Neutrophil (primary cell): ENCODE measurements at regions not wholly inside any gene's neighbourhood (a gene's known extent, or its start where the extent isn't known, plus 50 kb on each side); places are given as distances from the start of the nearest gene placed in this dataset.
"Not testable (repeated sequence)": the region's sequence is repeated elsewhere in the genome, so short reads cannot be mapped to it uniquely, and the experiment has no call there.

Source experiments
- H3K27ac ChIP-seq: fragments of 200-600 bp; sonication (generic); 2 replicates; pipeline ENCODE4 v1.5.1; 2016; ENCODE audit warnings: mild to moderate bottlenecking, moderate library complexity
- H3K27me3 ChIP-seq: fragments of 200-600 bp; sonication (generic); 2 replicates; pipeline ENCODE4 v1.6.0; 2016; ENCODE audit warnings: mild to moderate bottlenecking
- H3K36me3 ChIP-seq: fragments of 200-600 bp; sonication (generic); 2 replicates; pipeline ENCODE4 v1.5.1; 2017
- H3K4me1 ChIP-seq, 2 experiments: fragments of 200-600 bp in 1 of 2; sonication (generic) in 1 of 2; 1 replicate in 1 of 2; 2 replicates in 1 of 2; pipeline versions ENCODE4 v1.5.1 to v1.6.1; 2013 to 2016; ENCODE audit warnings: low read depth in 1 of 2, low read length in 1 of 2, mild to moderate bottlenecking in 1 of 2, moderate library complexity in 1 of 2; ENCODE audit not compliant: control insufficient read depth in 1 of 2, insufficient read depth in 1 of 2
- H3K4me3 ChIP-seq, 2 experiments: fragments of 200-600 bp in 1 of 2; sonication (generic) in 1 of 2; 1 replicate in 1 of 2; 2 replicates in 1 of 2; pipeline ENCODE4 v1.5.1; 2013 to 2016; ENCODE audit warnings: low read depth in 1 of 2, low read length in 1 of 2, mild to moderate bottlenecking in 1 of 2, moderate library complexity in 1 of 2
- H3K9me3 ChIP-seq: fragments of 200-600 bp; sonication (generic); 2 replicates; pipeline ENCODE4 v1.5.1; 2016
- TF ChIP-seq, protein P1 (sequence below): fragments of 200-600 bp; sonication (generic); IDR thresholded peaks from 2 replicates; pipeline ENCODE4 v1.5.1; 2016; ENCODE audit warnings: antibody characterized with exemption

GRCh38 chr18:57881818-57882413, 78.8 kb upstream of the ATP8B1 start:
- TF ChIP-seq, protein P1, sequence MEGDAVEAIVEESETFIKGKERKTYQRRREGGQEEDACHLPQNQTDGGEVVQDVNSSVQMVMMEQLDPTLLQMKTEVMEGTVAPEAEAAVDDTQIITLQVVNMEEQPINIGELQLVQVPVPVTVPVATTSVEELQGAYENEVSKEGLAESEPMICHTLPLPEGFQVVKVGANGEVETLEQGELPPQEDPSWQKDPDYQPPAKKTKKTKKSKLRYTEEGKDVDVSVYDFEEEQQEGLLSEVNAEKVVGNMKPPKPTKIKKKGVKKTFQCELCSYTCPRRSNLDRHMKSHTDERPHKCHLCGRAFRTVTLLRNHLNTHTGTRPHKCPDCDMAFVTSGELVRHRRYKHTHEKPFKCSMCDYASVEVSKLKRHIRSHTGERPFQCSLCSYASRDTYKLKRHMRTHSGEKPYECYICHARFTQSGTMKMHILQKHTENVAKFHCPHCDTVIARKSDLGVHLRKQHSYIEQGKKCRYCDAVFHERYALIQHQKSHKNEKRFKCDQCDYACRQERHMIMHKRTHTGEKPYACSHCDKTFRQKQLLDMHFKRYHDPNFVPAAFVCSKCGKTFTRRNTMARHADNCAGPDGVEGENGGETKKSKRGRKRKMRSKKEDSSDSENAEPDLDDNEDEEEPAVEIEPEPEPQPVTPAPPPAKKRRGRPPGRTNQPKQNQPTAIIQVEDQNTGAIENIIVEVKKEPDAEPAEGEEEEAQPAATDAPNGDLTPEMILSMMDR, result peak; percentile 18
- Histone ChIP-seq H3K27me3 (no peaks in the 10 kb centered on the region), H3K4me1 (no peaks in the 10 kb centered on the region), H3K4me3 (no peak overlapping the region), H3K9me3 (no peaks in the 10 kb centered on the region), H3K27ac (no peak overlapping the region), H3K36me3 (no peaks in the 10 kb centered on the region)

DNA sequence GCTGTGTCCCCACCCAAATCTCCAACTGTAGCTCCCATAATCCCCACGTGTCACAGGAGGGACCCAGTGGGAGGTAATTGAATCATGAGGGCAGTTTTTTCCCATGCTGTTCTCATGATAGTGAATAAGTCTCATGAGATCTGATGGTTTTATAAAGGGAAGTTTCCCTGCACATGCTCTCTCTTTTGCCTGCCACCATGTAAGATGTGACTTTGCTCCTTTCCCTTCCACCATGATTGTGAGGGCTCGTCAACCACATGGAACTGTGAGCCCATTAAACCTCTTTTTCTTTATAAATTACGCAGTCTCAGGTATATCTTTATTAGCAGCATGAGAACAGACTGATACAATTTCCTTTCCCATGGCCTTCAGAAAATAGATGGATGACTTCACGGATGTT, 76.8 kb upstream of the ATP8B1 start:
- not testable (repeated sequence) for H3K4me3 ChIP-seq, H3K27ac ChIP-seq, H3K4me1 ChIP-seq, H3K27me3 ChIP-seq, H3K36me3 ChIP-seq, H3K9me3 ChIP-seq

DNA sequence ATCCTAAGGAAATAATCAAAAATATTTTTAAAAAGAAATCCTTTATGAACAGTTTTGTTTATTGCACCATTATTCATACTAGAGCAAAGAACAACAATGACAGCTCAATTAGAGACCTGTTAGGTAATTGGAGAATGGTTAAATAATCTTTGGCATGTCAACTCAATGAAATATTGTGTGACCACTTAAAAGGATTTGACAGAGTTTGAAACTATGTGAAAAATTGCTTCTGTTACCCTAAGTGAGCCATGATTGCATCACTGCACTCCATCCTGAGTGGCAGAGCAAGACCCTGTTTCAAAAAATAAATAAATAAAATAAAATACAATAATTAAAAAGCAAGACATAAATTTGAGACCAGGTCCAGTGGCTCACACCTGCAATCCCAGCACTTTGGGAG, 66.1 kb upstream of the ATP8B1 start:
- no peaks in the 10 kb centered on the region for H3K36me3 ChIP-seq
- no peak overlapping the region for H3K27ac ChIP-seq
- TF ChIP-seq, protein P1, result no peak
- no peaks in the 10 kb centered on the region for H3K27me3 ChIP-seq
- no peak overlapping the region for H3K4me3 ChIP-seq
- H3K9me3 ChIP-seq, result no peaks in the 10 kb centered on the region
- no peaks in the 10 kb centered on the region for H3K4me1 ChIP-seq

- TF ChIP-seq, protein P1, result no peak
- H3K27me3 ChIP-seq, result no peaks in the 10 kb centered on the region
- no peak overlapping the region for H3K27ac ChIP-seq
- no peaks in the 10 kb centered on the region for H3K36me3 ChIP-seq
- H3K4me3 ChIP-seq, result no peak overlapping the region
- H3K9me3 ChIP-seq, result no peaks in the 10 kb centered on the region
- H3K4me1 ChIP-seq, result no peaks in the 10 kb centered on the region
Measured at GRCh38 chr18:57866355-57866754, 63.2 kb upstream of the ATP8B1 start.

- TF ChIP-seq, protein P1, result no peak
- H3K27ac ChIP-seq, result no peak overlapping the region
- no peaks in the 10 kb centered on the region for H3K9me3 ChIP-seq
- no peaks in the 10 kb centered on the region for H3K27me3 ChIP-seq
- H3K4me1 ChIP-seq, result no peaks in the 10 kb centered on the region
- H3K36me3 ChIP-seq, result no peaks in the 10 kb centered on the region
- no peak overlapping the region for H3K4me3 ChIP-seq
Measured at GRCh38 chr18:57864615-57865121, 61.6 kb upstream of the ATP8B1 start.

- no peaks in the 10 kb centered on the region for H3K27me3 ChIP-seq
- no peaks in the 10 kb centered on the region for H3K36me3 ChIP-seq
- H3K27ac ChIP-seq, result no peak overlapping the region
- H3K4me1 ChIP-seq, result no peaks in the 10 kb centered on the region
- no peak overlapping the region for H3K4me3 ChIP-seq
- TF ChIP-seq, protein P1, result no peak
- H3K9me3 ChIP-seq, result no peaks in the 10 kb centered on the region
Measured at GRCh38 chr18:57863706-57864105, 60.6 kb upstream of the ATP8B1 start.
